ENCODE measurements at regions not wholly inside any gene's neighbourhood (a gene's known extent, or its start where the extent isn't known, plus 50 kb on each side); places are given as distances from the start of the nearest gene placed in this dataset.

DNA sequence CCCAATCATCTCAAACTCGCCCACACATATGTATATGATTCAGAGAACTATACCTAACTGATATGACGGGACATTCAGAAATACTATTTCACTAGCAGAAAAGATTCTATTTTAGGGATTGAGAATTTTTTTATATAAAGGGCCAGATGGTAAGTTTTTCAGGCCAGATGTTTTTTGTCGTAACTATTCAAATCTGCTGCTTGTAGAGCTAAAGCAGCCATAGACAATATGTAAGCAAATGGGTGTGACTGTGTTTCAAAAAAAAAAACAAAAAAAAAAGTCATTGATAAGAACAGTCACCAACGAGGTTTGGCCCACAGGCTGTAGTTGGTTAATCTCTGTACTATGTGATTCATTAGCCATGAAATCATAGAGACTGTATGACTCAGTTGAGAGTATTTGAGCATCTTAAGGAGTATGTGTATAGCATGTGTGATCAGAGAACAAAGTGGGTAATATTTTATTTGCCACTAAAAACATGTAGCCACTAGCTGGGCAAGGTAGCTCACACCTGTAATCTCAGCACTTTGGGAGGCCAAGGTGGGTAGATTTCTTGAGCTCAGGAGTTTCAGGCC, 2724.7 kb downstream of the PCDH9 start:
- ChIA-PET POLR2A (no interaction called here), CTCF (no interaction called here)
- Histone ChIP-seq H3K9me3 (ENCODE audit: control insufficient read depth in 1 of 2, insufficient read depth in 1 of 2, low read length in 2 of 2) (no peaks in the 10 kb centered on the region), H3K36me3 (ENCODE audit: insufficient read depth, low read length) (no peaks in the 10 kb centered on the region), H3K4me1 (ENCODE audit: insufficient read depth, low read length) (no peaks in the 10 kb centered on the region), H3K4me3 (ENCODE audit: low read length) (no peak overlapping the region), H3K27ac (ENCODE audit: low read depth in 1 of 2, low read length in 2 of 2) (no peak overlapping the region), H3K27me3 (ENCODE audit: control insufficient read depth in 1 of 2, insufficient read depth in 2 of 2, low read length in 2 of 2) (no peaks in the 10 kb centered on the region)
- H3K4me3 Mint-ChIP-seq, result no peak overlapping the region
- no peak overlapping the region for H3K27ac Mint-ChIP-seq
- H3K36me3 Mint-ChIP-seq (ENCODE audit: low read depth), result no peaks in the 10 kb centered on the region
- ATAC-seq (ENCODE audit: poor library complexity) (no peak), DNase-seq (no peak)
- H3K27me3 Mint-ChIP-seq, result no peaks in the 10 kb centered on the region
- TF ChIP-seq, protein P1, sequence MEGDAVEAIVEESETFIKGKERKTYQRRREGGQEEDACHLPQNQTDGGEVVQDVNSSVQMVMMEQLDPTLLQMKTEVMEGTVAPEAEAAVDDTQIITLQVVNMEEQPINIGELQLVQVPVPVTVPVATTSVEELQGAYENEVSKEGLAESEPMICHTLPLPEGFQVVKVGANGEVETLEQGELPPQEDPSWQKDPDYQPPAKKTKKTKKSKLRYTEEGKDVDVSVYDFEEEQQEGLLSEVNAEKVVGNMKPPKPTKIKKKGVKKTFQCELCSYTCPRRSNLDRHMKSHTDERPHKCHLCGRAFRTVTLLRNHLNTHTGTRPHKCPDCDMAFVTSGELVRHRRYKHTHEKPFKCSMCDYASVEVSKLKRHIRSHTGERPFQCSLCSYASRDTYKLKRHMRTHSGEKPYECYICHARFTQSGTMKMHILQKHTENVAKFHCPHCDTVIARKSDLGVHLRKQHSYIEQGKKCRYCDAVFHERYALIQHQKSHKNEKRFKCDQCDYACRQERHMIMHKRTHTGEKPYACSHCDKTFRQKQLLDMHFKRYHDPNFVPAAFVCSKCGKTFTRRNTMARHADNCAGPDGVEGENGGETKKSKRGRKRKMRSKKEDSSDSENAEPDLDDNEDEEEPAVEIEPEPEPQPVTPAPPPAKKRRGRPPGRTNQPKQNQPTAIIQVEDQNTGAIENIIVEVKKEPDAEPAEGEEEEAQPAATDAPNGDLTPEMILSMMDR (IDR thresholded peaks at IDR 0.05), result no peak
- intact Hi-C loops (cut with DNase I, micrococcal nuclease), result no loop called here
- peaks cover 5% of the 10 kb centered on the region for H3K9me3 Mint-ChIP-seq
- H3K4me1 Mint-ChIP-seq (ENCODE audit: low read depth), result no peaks in the 10 kb centered on the region

DNA sequence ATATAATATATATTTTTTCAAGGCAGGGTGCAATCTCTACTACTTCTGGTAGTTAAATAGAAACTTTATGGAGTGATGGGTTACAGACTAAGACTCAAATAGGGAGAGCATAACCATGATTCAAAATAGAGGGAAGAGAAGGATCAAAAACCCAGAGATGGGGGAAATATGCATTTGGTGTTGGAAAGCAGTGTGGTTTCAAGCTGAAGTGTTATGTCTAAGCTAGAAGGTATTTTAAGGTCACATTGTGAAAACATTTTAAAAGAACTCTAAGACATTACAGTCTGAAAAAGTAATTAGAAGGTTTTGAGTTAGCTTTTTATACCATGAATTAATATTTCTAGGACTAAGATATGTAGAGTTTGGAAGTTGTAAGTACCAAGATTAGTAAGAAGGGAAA, 2741.4 kb downstream of the PCDH9 start:
- intact Hi-C loops (cut with DNase I, micrococcal nuclease), result no loop called here
- ATAC-seq (ENCODE audit: poor library complexity), result no peak
- no peaks in the 10 kb centered on the region for H3K4me1 ChIP-seq (ENCODE audit: insufficient read depth, low read length)
- Mint-ChIP-seq H3K4me3 (no peak overlapping the region), H3K9me3 (peaks cover 7% of the 10 kb centered on the region), H3K27ac (no peak overlapping the region), H3K4me1 (ENCODE audit: low read depth) (no peaks in the 10 kb centered on the region), H3K27me3 (no peaks in the 10 kb centered on the region), H3K36me3 (ENCODE audit: low read depth) (no peaks in the 10 kb centered on the region)
- no peak for DNase-seq
- TF ChIP-seq, protein P1 (IDR thresholded peaks at IDR 0.05), result no peak
- POLR2A ChIA-PET, result no interaction called here
- H3K36me3 ChIP-seq (ENCODE audit: insufficient read depth, low read length), result no peaks in the 10 kb centered on the region
- no peak overlapping the region for H3K4me3 ChIP-seq (ENCODE audit: low read length)
- no peaks in the 10 kb centered on the region for H3K27me3 ChIP-seq (ENCODE audit: control insufficient read depth in 1 of 2, insufficient read depth in 2 of 2, low read length in 2 of 2)
- CTCF ChIA-PET, result no interaction called here
- H3K9me3 ChIP-seq (ENCODE audit: control insufficient read depth in 1 of 2, insufficient read depth in 1 of 2, low read length in 2 of 2), result peaks cover 0 to 3% of the 10 kb centered on the region in 2 experiments
- H3K27ac ChIP-seq (ENCODE audit: low read depth in 1 of 2, low read length in 2 of 2), result no peak overlapping the region

DNA sequence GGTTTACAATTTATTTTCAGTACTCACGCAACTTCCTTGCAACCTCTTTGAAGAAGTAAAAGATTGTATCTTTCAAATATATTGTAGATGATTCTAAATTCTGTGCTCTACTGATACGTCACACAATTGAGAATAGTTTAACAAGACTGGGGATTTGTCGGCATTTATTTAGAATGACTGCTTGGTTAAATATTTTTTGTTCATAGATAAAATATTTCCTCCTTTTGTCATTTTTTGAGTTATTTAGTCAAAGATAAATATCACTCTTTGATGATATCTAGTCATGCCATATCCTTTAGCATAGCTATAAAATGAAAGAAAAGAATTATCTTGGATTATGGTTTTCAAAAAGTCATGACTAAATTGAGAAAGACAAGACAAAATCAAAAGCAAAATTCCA, 2747.8 kb downstream of the PCDH9 start:
- Histone ChIP-seq H3K4me3 (ENCODE audit: low read length) (no peak overlapping the region), H3K36me3 (ENCODE audit: insufficient read depth, low read length) (no peaks in the 10 kb centered on the region), H3K27ac (ENCODE audit: low read depth in 1 of 2, low read length in 2 of 2) (no peak overlapping the region), H3K4me1 (ENCODE audit: insufficient read depth, low read length) (no peaks in the 10 kb centered on the region), H3K27me3 (ENCODE audit: control insufficient read depth in 1 of 2, insufficient read depth in 2 of 2, low read length in 2 of 2) (no peaks in the 10 kb centered on the region), H3K9me3 (ENCODE audit: control insufficient read depth in 1 of 2, insufficient read depth in 1 of 2, low read length in 2 of 2) (no peaks in the 10 kb centered on the region)
- Mint-ChIP-seq H3K36me3 (ENCODE audit: low read depth) (no peaks in the 10 kb centered on the region), H3K4me1 (ENCODE audit: low read depth) (no peaks in the 10 kb centered on the region), H3K27ac (no peak overlapping the region), H3K4me3 (no peak overlapping the region), H3K9me3 (peaks cover 12% of the 10 kb centered on the region), H3K27me3 (no peaks in the 10 kb centered on the region)
- TF ChIP-seq, protein P1 (IDR thresholded peaks at IDR 0.05), result no peak
- no peak for DNase-seq
- ChIA-PET CTCF (no interaction called here), POLR2A (no interaction called here)
- ATAC-seq (ENCODE audit: poor library complexity), result no peak
- intact Hi-C loops (cut with DNase I, micrococcal nuclease), result no loop called here
